CD4-positive, alpha-beta memory T cell (primary cell): ENCODE measurements at regions not wholly inside any gene's neighbourhood (a gene's known extent, or its start where the extent isn't known, plus 50 kb on each side); places are given as distances from the start of the nearest gene placed in this dataset.

ENCODE experiments used
- CTCF ChIA-PET: fragments of 350-600 bp; sonication (Branson Sonifier 250); formaldehyde crosslinking; loops from one replicate; lab custom pipeline; 2021; ENCODE audit warnings: inconsistent platforms; ENCODE audit not compliant: partially characterized antibody; lab: Charles Lee
- POLR2A ChIA-PET: fragments of 350-600 bp; sonication (Branson Sonifier 250); formaldehyde crosslinking; loops from one replicate; lab custom pipeline; 2021; ENCODE audit not compliant: partially characterized antibody; lab: Charles Lee
- DNase-seq, 5 donors: peaks; one replicate each; pipeline versions ENCODE4 v3.0.0 to v3.0.0-alpha.2; 2020 to 2022; ENCODE audit warnings: mixed read lengths in 1 of 5
- H3K27ac ChIP-seq: one replicate; pipeline ENCODE4 v1.7.0; 2013; ENCODE audit warnings: low read depth, low read length
- H3K27me3 ChIP-seq: 2 replicates; pipeline ENCODE4 v1.7.0; 2013; ENCODE audit warnings: mild to moderate bottlenecking, low read length, moderate library complexity; ENCODE audit not compliant: insufficient read depth
- H3K36me3 ChIP-seq: 2 replicates; pipeline ENCODE4 v1.7.0; 2013; ENCODE audit warnings: mild to moderate bottlenecking, low read length, moderate library complexity; ENCODE audit not compliant: insufficient read depth
- H3K4me1 ChIP-seq: 2 replicates; pipeline ENCODE4 v1.7.0; 2013; ENCODE audit warnings: mild to moderate bottlenecking, low read length, moderate library complexity; ENCODE audit not compliant: insufficient read depth
- H3K4me3 ChIP-seq, 2 donors: one replicate each; pipeline ENCODE4 v1.7.0; 2013; ENCODE audit warnings: low read length in 2 of 2, mild to moderate bottlenecking in 1 of 2
- H3K9me3 ChIP-seq, 2 donors: one replicate each; pipeline ENCODE4 v1.7.0; 2013; ENCODE audit warnings: low read length in 2 of 2, control low read depth in 1 of 2; ENCODE audit not compliant: control insufficient read depth in 1 of 2
- H3K27ac Mint-ChIP-seq, 7 donors: one replicate each; pipeline ENCODE4 v1.8.0; 2020 to 2021; ENCODE audit warnings: mixed read lengths in 7 of 7, mild to moderate bottlenecking in 6 of 7, inconsistent platforms in 3 of 7, moderate library complexity in 3 of 7
- H3K27me3 Mint-ChIP-seq, 2 donors: one replicate each; pipeline ENCODE4 v1.8.0; 2020 to 2021; ENCODE audit warnings: mixed read lengths in 2 of 2
- H3K36me3 Mint-ChIP-seq, 2 donors: one replicate each; pipeline ENCODE4 v1.8.0; 2020 to 2021; ENCODE audit warnings: mixed read lengths in 2 of 2, inconsistent platforms in 1 of 2, mild to moderate bottlenecking in 1 of 2
- H3K4me1 Mint-ChIP-seq, 4 donors: one replicate each; pipeline ENCODE4 v1.8.0; 2020 to 2021; ENCODE audit warnings: mixed read lengths in 4 of 4, mild to moderate bottlenecking in 1 of 4
- H3K4me3 Mint-ChIP-seq, 8 donors: one replicate each; pipeline ENCODE4 v1.8.0; 2020 to 2021; ENCODE audit warnings: mixed read lengths in 8 of 8, mild to moderate bottlenecking in 7 of 8, moderate library complexity in 6 of 8, inconsistent platforms in 3 of 8
- H3K9me3 Mint-ChIP-seq, 8 donors: one replicate each; pipeline ENCODE4 v1.8.0; 2020 to 2021; ENCODE audit warnings: mixed read lengths in 8 of 8, mild to moderate bottlenecking in 5 of 8, inconsistent platforms in 3 of 8, moderate library complexity in 1 of 8
- intact Hi-C: fragments of 100-400 bp; cut with micrococcal nuclease; formaldehyde crosslinking; loops from one replicate; pipeline ENCODE4 v1.15.1; 2023

GRCh38 chr6:140225701-140226436 lies 851.4 kb upstream of the CITED2 start:
- H3K27ac Mint-ChIP-seq: no peak overlapping the region
- no peaks in the 10 kb centered on the region for H3K4me1 ChIP-seq
- H3K9me3 ChIP-seq: no peaks in the 10 kb centered on the region
- peaks cover 0 to 5% (median 1%) of the 10 kb centered on the region in 8 donors for H3K9me3 Mint-ChIP-seq
- no peaks in the 10 kb centered on the region for H3K4me1 Mint-ChIP-seq
- no peak overlapping the region for H3K27ac ChIP-seq
- ChIA-PET CTCF (no interaction called here), POLR2A (no interaction called here)
- no peaks in the 10 kb centered on the region for H3K36me3 ChIP-seq
- peaks cover 3 to 8% of the 10 kb centered on the region in 2 donors for H3K27me3 Mint-ChIP-seq
- no peaks in the 10 kb centered on the region for H3K27me3 ChIP-seq
- H3K4me3 ChIP-seq: no peak overlapping the region
- intact Hi-C loops: no loop called here
- no peak for DNase-seq
- no peaks in the 10 kb centered on the region for H3K36me3 Mint-ChIP-seq
- H3K4me3 Mint-ChIP-seq: no peak overlapping the region

GRCh38 chr6:140217283-140217682 lies 842.8 kb upstream of the CITED2 start:
- Histone ChIP-seq H3K9me3 (no peaks in the 10 kb centered on the region), H3K4me3 (no peak overlapping the region), H3K27ac (no peak overlapping the region), H3K4me1 (no peaks in the 10 kb centered on the region), H3K36me3 (no peaks in the 10 kb centered on the region), H3K27me3 (no peaks in the 10 kb centered on the region)
- no peak for DNase-seq
- Mint-ChIP-seq H3K36me3 (peaks cover 0 to 3% of the 10 kb centered on the region in 2 donors), H3K27ac (no peak overlapping the region), H3K27me3 (peaks cover 0 to 3% of the 10 kb centered on the region in 2 donors), H3K4me1 (no peaks in the 10 kb centered on the region), H3K4me3 (no peak overlapping the region), H3K9me3 (peaks cover under 1 to 41% (median 25%) of the 10 kb centered on the region in 8 donors)
- intact Hi-C loops: no loop called here
- ChIA-PET CTCF (no interaction called here), POLR2A (no interaction called here)

DNA sequence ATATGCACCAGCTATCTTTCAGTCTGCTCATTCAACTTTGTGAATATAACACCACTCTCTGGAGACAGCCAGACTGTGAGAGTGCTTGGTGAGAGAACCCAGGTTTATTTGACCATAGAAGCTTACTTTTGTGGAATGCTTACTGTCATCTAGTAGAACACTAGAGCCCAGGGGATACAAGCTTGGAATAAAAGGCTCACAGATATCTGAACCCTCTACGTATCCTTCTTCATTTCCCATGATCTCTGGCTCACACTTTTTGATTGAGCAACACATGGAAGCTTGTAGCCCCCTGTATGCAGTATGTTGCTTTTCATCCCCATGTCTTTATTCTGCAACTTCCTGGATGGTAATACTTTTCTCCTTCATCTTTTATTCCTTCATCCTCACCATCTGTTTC lies 835.3 kb upstream of the CITED2 start:
- ChIA-PET POLR2A (no interaction called here), CTCF (no interaction called here)
- no peak overlapping the region for H3K27ac Mint-ChIP-seq
- Histone ChIP-seq H3K27ac (no peak overlapping the region), H3K4me3 (no peak overlapping the region), H3K4me1 (no peaks in the 10 kb centered on the region), H3K27me3 (no peaks in the 10 kb centered on the region), H3K9me3 (no peaks in the 10 kb centered on the region), H3K36me3 (no peaks in the 10 kb centered on the region)
- intact Hi-C loops: no loop called here
- peaks cover 3 to 5% of the 10 kb centered on the region in 2 donors for H3K27me3 Mint-ChIP-seq
- H3K4me1 Mint-ChIP-seq: no peaks in the 10 kb centered on the region
- no peaks in the 10 kb centered on the region for H3K36me3 Mint-ChIP-seq
- H3K4me3 Mint-ChIP-seq: no peak overlapping the region
- H3K9me3 Mint-ChIP-seq: peaks cover 0 to 2% (median 0%) of the 10 kb centered on the region in 8 donors
- no peak for DNase-seq

GRCh38 chr6:140208286-140208685 lies 833.8 kb upstream of the CITED2 start:
- POLR2A ChIA-PET: no interaction called here
- H3K36me3 Mint-ChIP-seq: no peaks in the 10 kb centered on the region

DNA sequence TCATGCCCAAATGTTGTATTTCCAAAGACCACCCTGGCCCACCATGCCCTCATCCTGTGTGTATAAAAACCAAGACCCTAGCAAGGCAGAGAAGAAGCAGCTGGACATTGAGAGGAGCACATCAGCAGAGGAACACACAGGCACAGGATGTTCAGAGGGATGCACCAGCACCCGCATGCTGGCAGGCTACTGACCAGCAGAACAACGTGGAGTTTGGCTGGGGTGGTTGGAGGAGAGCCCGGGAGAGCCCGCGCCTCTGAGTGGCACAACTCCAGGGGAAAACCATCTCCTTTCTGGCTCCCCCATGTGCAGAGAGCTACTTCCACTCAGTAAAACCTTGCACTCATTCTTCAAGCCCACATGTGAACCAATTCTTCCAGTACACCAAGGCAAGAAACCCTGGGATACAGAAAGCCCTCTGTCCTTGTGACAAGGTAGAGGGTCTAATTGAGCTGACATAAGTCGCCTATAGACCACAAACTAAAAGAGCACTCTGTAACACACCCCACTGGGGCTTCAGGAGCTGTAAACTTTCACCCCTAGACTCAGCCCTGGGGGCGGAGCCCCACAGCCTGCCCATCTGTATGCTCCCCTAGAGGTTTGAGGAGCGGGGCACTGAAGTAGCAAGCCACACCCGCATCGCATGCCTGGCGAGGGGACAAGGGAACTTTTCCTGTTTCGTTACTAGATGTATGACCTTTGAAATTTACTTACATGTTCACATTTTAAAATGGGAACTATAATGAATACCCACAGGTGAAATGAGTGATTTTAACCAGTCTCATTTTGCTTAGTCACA lies 831.5 kb upstream of the CITED2 start:
- Mint-ChIP-seq H3K4me1 (no peaks in the 10 kb centered on the region), H3K9me3 (no peaks in the 10 kb centered on the region), H3K27ac (no peak overlapping the region), H3K4me3 (no peak overlapping the region), H3K36me3 (no peaks in the 10 kb centered on the region), H3K27me3 (peaks cover 3 to 5% of the 10 kb centered on the region in 2 donors)
- no peak for DNase-seq
- Histone ChIP-seq H3K4me3 (no peak overlapping the region), H3K36me3 (no peaks in the 10 kb centered on the region), H3K27ac (no peak overlapping the region), H3K4me1 (no peaks in the 10 kb centered on the region), H3K9me3 (no peaks in the 10 kb centered on the region), H3K27me3 (no peaks in the 10 kb centered on the region)
- intact Hi-C loops: no loop called here
- ChIA-PET CTCF (no interaction called here), POLR2A (no interaction called here)

More at GRCh38 chr6:140208286-140208685, 833.8 kb upstream of the CITED2 start:
- no peaks in the 10 kb centered on the region for H3K4me1 Mint-ChIP-seq
- no peak overlapping the region for H3K4me3 ChIP-seq
- H3K9me3 ChIP-seq: no peaks in the 10 kb centered on the region
- H3K36me3 ChIP-seq: no peaks in the 10 kb centered on the region
- no peak overlapping the region for H3K4me3 Mint-ChIP-seq
- H3K27me3 Mint-ChIP-seq: peaks cover 3 to 5% of the 10 kb centered on the region in 2 donors
- intact Hi-C loops: no loop called here
- CTCF ChIA-PET: no interaction called here
- no peak for DNase-seq
- H3K27ac ChIP-seq: no peak overlapping the region
- H3K27ac Mint-ChIP-seq: no peak overlapping the region
- H3K9me3 Mint-ChIP-seq: no peaks in the 10 kb centered on the region
- H3K27me3 ChIP-seq: no peaks in the 10 kb centered on the region
- H3K4me1 ChIP-seq: no peaks in the 10 kb centered on the region

- Histone ChIP-seq H3K4me1 (no peaks in the 10 kb centered on the region), H3K9me3 (no peaks in the 10 kb centered on the region), H3K36me3 (no peaks in the 10 kb centered on the region), H3K4me3 (no peak overlapping the region), H3K27ac (no peak overlapping the region), H3K27me3 (no peaks in the 10 kb centered on the region)
- H3K36me3 Mint-ChIP-seq: no peaks in the 10 kb centered on the region
- POLR2A ChIA-PET: no interaction called here
- H3K4me3 Mint-ChIP-seq: no peak overlapping the region
- H3K27me3 Mint-ChIP-seq: peaks cover 2 to 3% of the 10 kb centered on the region in 2 donors
- intact Hi-C loops: no loop called here
- no peak for DNase-seq
- CTCF ChIA-PET: no interaction called here
- H3K9me3 Mint-ChIP-seq: no peaks in the 10 kb centered on the region
- no peak overlapping the region for H3K27ac Mint-ChIP-seq
- no peaks in the 10 kb centered on the region for H3K4me1 Mint-ChIP-seq
Observed at GRCh38 chr6:140204154-140204553, 829.7 kb upstream of the CITED2 start.

GRCh38 chr6:140203661-140204147 lies 829.3 kb upstream of the CITED2 start:
- Histone ChIP-seq H3K9me3 (no peaks in the 10 kb centered on the region), H3K27me3 (no peaks in the 10 kb centered on the region), H3K36me3 (no peaks in the 10 kb centered on the region), H3K4me3 (no peak overlapping the region), H3K27ac (no peak overlapping the region), H3K4me1 (no peaks in the 10 kb centered on the region)
- no peaks in the 10 kb centered on the region for H3K9me3 Mint-ChIP-seq
- DNase-seq: no peak
- H3K4me1 Mint-ChIP-seq: no peaks in the 10 kb centered on the region
- H3K27ac Mint-ChIP-seq: no peak overlapping the region
- no peak overlapping the region for H3K4me3 Mint-ChIP-seq
- ChIA-PET POLR2A (no interaction called here), CTCF (no interaction called here)
- intact Hi-C loops: no loop called here
- peaks cover 2 to 3% of the 10 kb centered on the region in 2 donors for H3K27me3 Mint-ChIP-seq
- no peaks in the 10 kb centered on the region for H3K36me3 Mint-ChIP-seq
